Stomach (tissue), 8 donors: ENCODE measurements at regions not wholly inside any gene's neighbourhood (a gene's known extent, or its start where the extent isn't known, plus 50 kb on each side); places are given as distances from the start of the nearest gene placed in this dataset.

ENCODE experiments used
- DNase-seq, 2 donors: peaks; one replicate each; pipeline versions ENCODE4 v3.0.0 to v3.0.0-alpha.2; 2013 to 2019
- H3K27ac ChIP-seq, 5 donors: fragments of 200-600 bp in 4 of 5; sonication (generic) in 4 of 5; one replicate each; pipeline ENCODE4 v1.5.1; 2013 to 2019; ENCODE audit warnings: mild to moderate bottlenecking in 1 of 5, moderate library complexity in 1 of 5
- H3K27me3 ChIP-seq, 3 donors: fragments of 200-600 bp; sonication (generic); one replicate each; pipeline ENCODE4 v1.5.1; 2017 to 2019; ENCODE audit warnings: mixed run types in 1 of 3
- H3K36me3 ChIP-seq, 4 donors: fragments of 200-600 bp; sonication (generic); 1 replicate in 3 of 4; 2 replicates in 1 of 4; pipeline ENCODE4 v1.5.1; 2016 to 2019
- H3K4me1 ChIP-seq, 4 donors: fragments of 200-600 bp; sonication (generic); one replicate each; pipeline ENCODE4 v1.5.1; 2016 to 2019
- H3K4me3 ChIP-seq, 4 donors: fragments of 200-600 bp; sonication (generic) in 3 of 4; one replicate each; pipeline ENCODE4 v1.5.1; 2016 to 2019; ENCODE audit warnings: mild to moderate bottlenecking in 1 of 4
- H3K9me3 ChIP-seq, 4 donors: fragments of 200-600 bp; sonication (generic); one replicate each; pipeline ENCODE4 v1.5.1; 2016 to 2019
- CTCF ChIP-seq, 7 experiments: fragments of 450-650 bp in 4 of 7; fragments of 200-600 bp in 3 of 7; sonication (generic) in 3 of 7; IDR thresholded peaks; one replicate each; pipeline ENCODE4 v1.5.1; 2016 to 2019; ENCODE audit warnings: antibody characterized with exemption in 7 of 7, control low read depth in 2 of 7, mild to moderate bottlenecking in 1 of 7
- EP300 ChIP-seq: sonication (generic); formaldehyde crosslinking; IDR thresholded peaks from one replicate; pipeline ENCODE4 v1.6.1; 2017; ENCODE audit warnings: antibody characterized with exemption
- POLR2A ChIP-seq, 4 donors: fragments of 450-650 bp; IDR thresholded peaks; one replicate each; pipeline ENCODE4 v1.6.1; 2016; ENCODE audit warnings: antibody characterized with exemption in 4 of 4, control low read depth in 2 of 4, mild to moderate bottlenecking in 1 of 4, moderate library complexity in 1 of 4
- POLR2AphosphoS5 ChIP-seq, 3 donors: sonication (generic); formaldehyde crosslinking; IDR thresholded peaks; one replicate each; pipeline ENCODE4 v1.6.1; 2016; ENCODE audit warnings: antibody characterized with exemption in 3 of 3
- WGBS, 5 donors: extraction: QIAGEN DNeasy Blood & Tissue Kit in 3 of 5; methylation state at CpG; one replicate each; pipeline versions ENCODE4 v1.1.5 to v1.1.7; 2013 to 2018; 5-methylcytosine and 5-hydroxymethylcytosine counted together
- intact Hi-C: fragments of 100-400 bp; cut with DNase I; formaldehyde crosslinking; loops from one replicate; pipeline ENCODE4 v1.15.1; 2023; ENCODE audit warnings: low total_unique reads
- donor health status: healthy with polysubstance abuse.
- donor health status: Bipolar disorder and iron deficiency.
- donor health status: healthy.

- 77 to 86% (median 79%) methylated on average over 4 of the region's 4 CpGs for WGBS, 5 donors
- intact Hi-C loops = no loop called here
These were observed 168.5 kb upstream of the SFSWAP start for GRCh38 chr12:131542351-131542750.

GRCh38 chr12:131543040-131543439 lies 167.8 kb upstream of the SFSWAP start:
- Histone ChIP-seq H3K36me3 (no peaks in the 10 kb centered on the region), H3K27me3 (peaks cover 0 to 20% (median 0%) of the 10 kb centered on the region in 3 donors), H3K4me3 (no peak overlapping the region), H3K4me1 (no peaks in the 10 kb centered on the region), H3K9me3 (peaks cover 0 to 14% (median 6%) of the 10 kb centered on the region in 4 donors), H3K27ac (no peak overlapping the region)
- TF ChIP-seq EP300 = no peak
- no peak for TF ChIP-seq POLR2AphosphoS5 (IDR thresholded peaks at IDR 0.05)
- no peak for TF ChIP-seq CTCF (IDR thresholded peaks at IDR 0.05)
- TF ChIP-seq POLR2A (IDR thresholded peaks at IDR 0.05) = no peak
- WGBS, 5 donors = 76 to 90% (median 90%) methylated on average over 3 to 5 of the region's 5 CpGs
- intact Hi-C loops = no loop called here
- no peak for DNase-seq

More at GRCh38 chr12:131542351-131542750, 168.5 kb upstream of the SFSWAP start:
- Histone ChIP-seq H3K27me3 (peaks cover 0 to 15% (median 0%) of the 10 kb centered on the region in 3 donors), H3K4me1 (no peaks in the 10 kb centered on the region), H3K36me3 (no peaks in the 10 kb centered on the region), H3K4me3 (no peak overlapping the region), H3K9me3 (peaks cover 0 to 14% (median 6%) of the 10 kb centered on the region in 4 donors), H3K27ac (no peak overlapping the region)
- TF ChIP-seq CTCF (IDR thresholded peaks at IDR 0.05) = no peak
- no peak for TF ChIP-seq EP300
- TF ChIP-seq POLR2AphosphoS5 (IDR thresholded peaks at IDR 0.05) = no peak
- no peak for TF ChIP-seq POLR2A (IDR thresholded peaks at IDR 0.05)
- DNase-seq = no peak

- Histone ChIP-seq H3K27ac (no peak overlapping the region), H3K4me1 (no peaks in the 10 kb centered on the region), H3K36me3 (no peaks in the 10 kb centered on the region), H3K9me3 (peaks cover 0 to 14% (median 6%) of the 10 kb centered on the region in 4 donors), H3K27me3 (peaks cover 0 to 22% (median 0%) of the 10 kb centered on the region in 3 donors), H3K4me3 (no peak overlapping the region)
- TF ChIP-seq EP300 (no peak), POLR2A (IDR thresholded peaks at IDR 0.05) (no peak), CTCF (IDR thresholded peaks at IDR 0.05) (no peak), POLR2AphosphoS5 (IDR thresholded peaks at IDR 0.05) (no peak)
- intact Hi-C loops = no loop called here
- no peak for DNase-seq
- 41 to 59% (median 55%) methylated on average over 6 of the region's 6 CpGs for WGBS, 5 donors
These were observed 163.3 kb upstream of the SFSWAP start for GRCh38 chr12:131547555-131547954.

- no peak for TF ChIP-seq POLR2A (IDR thresholded peaks at IDR 0.05)
These were observed 160.8 kb upstream of the SFSWAP start for GRCh38 chr12:131550121-131550520.

GRCh38 chr12:131551675-131552491 lies 159.0 kb upstream of the SFSWAP start:
- Histone ChIP-seq H3K27me3 (peaks cover 0 to 39% (median 0%) of the 10 kb centered on the region in 3 donors), H3K27ac (no peak overlapping the region), H3K36me3 (no peaks in the 10 kb centered on the region), H3K4me1 (no peaks in the 10 kb centered on the region), H3K4me3 (no peak overlapping the region), H3K9me3 (peaks cover 0 to 3% (median under 1%) of the 10 kb centered on the region in 4 donors)
- DNase-seq = no peak
- 79 to 83% (median 79%) methylated on average over 15 of the region's 15 CpGs for WGBS, 5 donors
- intact Hi-C loops = no loop called here
- TF ChIP-seq CTCF (IDR thresholded peaks at IDR 0.05) (no peak), POLR2A (IDR thresholded peaks at IDR 0.05) (no peak), EP300 (no peak), POLR2AphosphoS5 (IDR thresholded peaks at IDR 0.05) (no peak)

More at GRCh38 chr12:131550121-131550520, 160.8 kb upstream of the SFSWAP start:
- no peak overlapping the region for H3K27ac ChIP-seq
- whole genome bisulfite sequencing, 5 donors = 67 to 78% (median 73%) methylated on average over 5 of the region's 5 CpGs
- peaks cover 0 to 8% (median 3%) of the 10 kb centered on the region in 4 donors for H3K9me3 ChIP-seq
- peaks cover 0 to 22% (median 0%) of the 10 kb centered on the region in 3 donors for H3K27me3 ChIP-seq
- intact Hi-C loops = no loop called here
- no peak for DNase-seq
- no peak overlapping the region for H3K4me3 ChIP-seq
- no peaks in the 10 kb centered on the region for H3K36me3 ChIP-seq
- H3K4me1 ChIP-seq = no peaks in the 10 kb centered on the region
